CD8-positive, alpha-beta memory T cell (primary cell): ENCODE measurements at regions not wholly inside any gene's neighbourhood (a gene's known extent, or its start where the extent isn't known, plus 50 kb on each side); places are given as distances from the start of the nearest gene placed in this dataset.

Experiments used
- CTCF ChIA-PET: fragments of 350-600 bp; sonication (Branson Sonifier 250); formaldehyde crosslinking; loops from one replicate; lab custom pipeline; 2021; ENCODE audit warnings: antibody characterized with exemption; lab: Charles Lee
- POLR2A ChIA-PET: fragments of 350-600 bp; sonication (Branson Sonifier 250); formaldehyde crosslinking; loops from one replicate; lab custom pipeline; 2021; ENCODE audit warnings: antibody characterized with exemption; lab: Charles Lee
- DNase-seq, 5 donors: peaks; one replicate each; pipeline versions ENCODE4 v3.0.0 to v3.0.0-alpha.2; 2020 to 2022; ENCODE audit warnings: mixed read lengths in 1 of 5
- H3K27ac ChIP-seq: one replicate; pipeline ENCODE4 v1.7.0; 2013; ENCODE audit warnings: low read depth, mild to moderate bottlenecking, low read length, moderate library complexity
- H3K27me3 ChIP-seq: 2 replicates; pipeline ENCODE4 v1.7.0; 2013; ENCODE audit warnings: low read length, mild to moderate bottlenecking; ENCODE audit not compliant: insufficient read depth, poor library complexity, severe bottlenecking
- H3K36me3 ChIP-seq: 2 replicates; pipeline ENCODE4 v1.7.0; 2013; ENCODE audit warnings: mild to moderate bottlenecking, low read length, moderate library complexity; ENCODE audit not compliant: insufficient read depth
- H3K4me1 ChIP-seq: 2 replicates; pipeline ENCODE4 v1.7.0; 2013; ENCODE audit warnings: mild to moderate bottlenecking, low read length, moderate library complexity; ENCODE audit not compliant: insufficient read depth
- H3K4me3 ChIP-seq: 2 replicates; pipeline ENCODE4 v1.7.0; 2013; ENCODE audit warnings: mild to moderate bottlenecking, low read length
- H3K9me3 ChIP-seq: 2 replicates; pipeline ENCODE4 v1.7.0; 2013; ENCODE audit warnings: mild to moderate bottlenecking, low read length
- H3K27ac Mint-ChIP-seq, 8 donors: one replicate each; pipeline ENCODE4 v1.8.0; 2020 to 2021; ENCODE audit warnings: mixed read lengths in 8 of 8, mild to moderate bottlenecking in 6 of 8, inconsistent platforms in 3 of 8, moderate library complexity in 3 of 8
- H3K27me3 Mint-ChIP-seq, 2 donors: one replicate each; pipeline ENCODE4 v1.8.0; 2020 to 2021; ENCODE audit warnings: mixed read lengths in 2 of 2, mild to moderate bottlenecking in 1 of 2, moderate library complexity in 1 of 2
- H3K36me3 Mint-ChIP-seq, 3 donors: one replicate each; pipeline ENCODE4 v1.8.0; 2020 to 2021; ENCODE audit warnings: mixed read lengths in 3 of 3, inconsistent platforms in 1 of 3, mild to moderate bottlenecking in 1 of 3
- H3K4me1 Mint-ChIP-seq, 3 donors: one replicate each; pipeline ENCODE4 v1.8.0; 2020 to 2021; ENCODE audit warnings: mixed read lengths in 3 of 3, inconsistent platforms in 1 of 3, mild to moderate bottlenecking in 1 of 3
- H3K4me3 Mint-ChIP-seq, 7 donors: one replicate each; pipeline ENCODE4 v1.8.0; 2020 to 2021; ENCODE audit warnings: mixed read lengths in 7 of 7, mild to moderate bottlenecking in 6 of 7, moderate library complexity in 4 of 7, inconsistent platforms in 2 of 7
- H3K9me3 Mint-ChIP-seq, 5 donors: one replicate each; pipeline ENCODE4 v1.8.0; 2020 to 2022; ENCODE audit warnings: mixed read lengths in 5 of 5, mild to moderate bottlenecking in 3 of 5, moderate library complexity in 2 of 5, inconsistent platforms in 1 of 5

DNA sequence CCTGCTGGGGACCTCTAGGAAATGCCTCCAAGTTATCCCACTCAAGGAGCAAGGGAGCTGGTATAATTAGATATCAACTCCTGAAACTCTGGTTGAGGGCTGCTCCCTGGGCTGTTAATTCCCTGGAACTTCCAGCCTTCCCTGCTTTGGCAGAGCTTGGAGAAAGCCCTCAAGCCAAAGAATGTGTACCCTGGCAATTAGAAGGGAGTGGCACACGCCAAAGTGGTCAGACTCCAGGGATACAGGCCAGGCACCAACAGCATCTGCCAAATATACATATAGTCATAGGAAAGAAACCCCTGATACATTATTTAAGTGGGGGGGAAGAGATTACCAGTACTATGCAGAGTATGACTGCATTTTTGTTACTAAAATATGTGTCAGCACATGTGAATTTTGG lies 616.8 kb downstream of the BCOR start:
- no peak overlapping the region for H3K4me3 ChIP-seq
- ChIA-PET CTCF (no interaction called here), POLR2A (no interaction called here)
- peaks cover 0 to 6% of the 10 kb centered on the region in 2 donors for H3K27me3 Mint-ChIP-seq
- H3K36me3 Mint-ChIP-seq: no peaks in the 10 kb centered on the region
- peaks cover 0 to 6% (median 0%) of the 10 kb centered on the region in 3 donors for H3K4me1 Mint-ChIP-seq
- no peak overlapping the region for H3K4me3 Mint-ChIP-seq
- no peak overlapping the region for H3K27ac Mint-ChIP-seq
- no peaks in the 10 kb centered on the region for H3K27me3 ChIP-seq
- no peak overlapping the region for H3K27ac ChIP-seq
- no peaks in the 10 kb centered on the region for H3K36me3 ChIP-seq
- no peaks in the 10 kb centered on the region for H3K9me3 ChIP-seq
- DNase-seq: no peak
- no peaks in the 10 kb centered on the region for H3K4me1 ChIP-seq
- peaks cover 0 to 2% (median 0%) of the 10 kb centered on the region in 5 donors for H3K9me3 Mint-ChIP-seq

- Mint-ChIP-seq H3K27me3 (peaks cover 0 to 4% of the 10 kb centered on the region in 2 donors), H3K36me3 (no peaks in the 10 kb centered on the region), H3K9me3 (no peaks in the 10 kb centered on the region), H3K4me1 (peaks cover 0 to 6% (median 0%) of the 10 kb centered on the region in 3 donors), H3K4me3 (no peak overlapping the region), H3K27ac (no peak overlapping the region)
- no peak for DNase-seq
- no peak overlapping the region for H3K4me3 ChIP-seq
- no peak overlapping the region for H3K27ac ChIP-seq
- H3K9me3 ChIP-seq: no peaks in the 10 kb centered on the region
- no peaks in the 10 kb centered on the region for H3K27me3 ChIP-seq
- ChIA-PET POLR2A (no interaction called here), CTCF (no interaction called here)
- H3K36me3 ChIP-seq: no peaks in the 10 kb centered on the region
- H3K4me1 ChIP-seq: no peaks in the 10 kb centered on the region
Measured at GRCh38 chrX:39481621-39482020, 616.1 kb downstream of the BCOR start.

DNA sequence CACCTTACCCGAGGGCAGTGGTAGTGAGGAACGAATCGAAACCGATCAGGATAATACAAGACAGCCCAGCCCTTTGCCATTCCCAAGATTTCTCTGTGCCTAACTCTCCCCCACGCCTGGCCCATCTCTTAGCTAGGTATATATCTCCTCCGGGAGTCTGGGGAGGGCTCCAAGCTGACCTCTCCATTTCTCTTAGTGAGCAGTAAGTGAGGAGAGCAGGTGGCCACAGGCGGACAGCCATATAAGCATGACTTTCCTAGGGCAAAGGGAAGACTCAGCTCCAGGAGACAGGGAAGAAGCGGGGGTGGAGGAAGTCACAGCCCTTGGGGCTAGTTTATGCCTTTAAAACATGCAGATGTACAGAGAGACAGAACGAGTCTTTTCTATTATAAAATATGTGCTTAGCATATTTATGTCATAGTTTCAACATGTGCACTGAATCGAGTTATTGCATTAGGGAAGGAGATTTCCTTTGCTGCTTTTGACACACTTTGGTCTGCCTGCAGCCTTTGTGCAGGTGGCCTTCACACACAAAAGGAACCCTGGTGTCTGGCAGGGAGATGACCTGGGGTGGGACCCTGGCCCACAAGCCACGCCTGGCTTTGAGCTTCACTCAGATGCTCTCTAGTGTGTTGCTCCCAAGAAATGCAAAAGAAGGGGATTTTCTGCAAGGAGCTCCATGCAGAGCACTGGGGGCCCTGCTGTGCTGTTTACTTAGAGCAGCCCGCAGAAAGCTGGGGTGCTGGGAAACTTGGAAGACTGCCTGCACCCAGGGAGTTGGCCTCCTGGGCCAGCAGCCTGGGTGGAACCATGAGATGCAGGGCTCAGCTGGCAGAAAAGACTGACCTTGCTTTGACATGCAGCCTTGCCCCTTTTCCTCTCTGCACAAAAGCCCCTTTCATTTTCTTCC lies 613.3 kb downstream of the BCOR start:
- Mint-ChIP-seq H3K9me3 (no peaks in the 10 kb centered on the region), H3K27ac (no peak overlapping the region), H3K4me1 (no peaks in the 10 kb centered on the region), H3K4me3 (no peak overlapping the region), H3K27me3 (peaks cover 0 to 10% of the 10 kb centered on the region in 2 donors), H3K36me3 (no peaks in the 10 kb centered on the region)
- Histone ChIP-seq H3K36me3 (no peaks in the 10 kb centered on the region), H3K4me3 (no peak overlapping the region), H3K9me3 (no peaks in the 10 kb centered on the region), H3K27me3 (no peaks in the 10 kb centered on the region), H3K4me1 (no peaks in the 10 kb centered on the region), H3K27ac (no peak overlapping the region)
- CTCF ChIA-PET: no interaction called here
- no peak for DNase-seq
- POLR2A ChIA-PET: no interaction called here

- Mint-ChIP-seq H3K4me1 (peaks cover 10 to 13% (median 12%) of the 10 kb centered on the region in 3 donors), H3K9me3 (no peaks in the 10 kb centered on the region), H3K27ac (no peak overlapping the region), H3K4me3 (no peak overlapping the region), H3K27me3 (peaks cover 0 to 10% of the 10 kb centered on the region in 2 donors), H3K36me3 (no peaks in the 10 kb centered on the region)
- ChIA-PET POLR2A (no interaction called here), CTCF (no interaction called here)
- Histone ChIP-seq H3K4me1 (peaks cover 16% of the 10 kb centered on the region), H3K27me3 (no peaks in the 10 kb centered on the region), H3K36me3 (no peaks in the 10 kb centered on the region), H3K27ac (no peak overlapping the region), H3K9me3 (no peaks in the 10 kb centered on the region), H3K4me3 (no peak overlapping the region)
- no peak for DNase-seq
Measured at GRCh38 chrX:39487166-39487968, 610.4 kb downstream of the BCOR start.

GRCh38 chrX:39487969-39488330 lies 609.8 kb downstream of the BCOR start:
- H3K4me1 ChIP-seq: peaks cover 16% of the 10 kb centered on the region
- Mint-ChIP-seq H3K27ac (no peak overlapping the region), H3K27me3 (peaks cover 0 to 10% of the 10 kb centered on the region in 2 donors), H3K4me1 (peaks cover 10 to 18% (median 16%) of the 10 kb centered on the region in 3 donors), H3K9me3 (no peaks in the 10 kb centered on the region), H3K36me3 (no peaks in the 10 kb centered on the region), H3K4me3 (no peak overlapping the region)
- ChIA-PET CTCF (no interaction called here), POLR2A (no interaction called here)
- H3K27ac ChIP-seq: no peak overlapping the region
- DNase-seq: no peak
- H3K27me3 ChIP-seq: no peaks in the 10 kb centered on the region
- H3K36me3 ChIP-seq: no peaks in the 10 kb centered on the region
- no peak overlapping the region for H3K4me3 ChIP-seq
- H3K9me3 ChIP-seq: no peaks in the 10 kb centered on the region

GRCh38 chrX:39491548-39492297 lies 606.0 kb downstream of the BCOR start:
- Histone ChIP-seq H3K27me3 (no peaks in the 10 kb centered on the region), H3K27ac (no peak overlapping the region), H3K36me3 (no peaks in the 10 kb centered on the region), H3K9me3 (no peaks in the 10 kb centered on the region), H3K4me3 (peak overlapping the region; percentile 38), H3K4me1 (peaks cover 16% of the 10 kb centered on the region)
- H3K27ac Mint-ChIP-seq: peak overlapping the region in 5 of 8 donors; percentile 6 to 76 (median 31)
- ChIA-PET CTCF (no interaction called here), POLR2A (no interaction called here)
- H3K27me3 Mint-ChIP-seq: peaks cover 0 to 9% of the 10 kb centered on the region in 2 donors
- H3K4me1 Mint-ChIP-seq: peaks cover 10 to 20% (median 18%) of the 10 kb centered on the region in 3 donors
- H3K4me3 Mint-ChIP-seq: peak overlapping the region in 6 of 7 donors; percentile 9 to 69 (median 52)
- no peaks in the 10 kb centered on the region for H3K36me3 Mint-ChIP-seq
- no peaks in the 10 kb centered on the region for H3K9me3 Mint-ChIP-seq
- peak in 4 of 5 donors; percentile 4 to 56 (median 30) for DNase-seq

GRCh38 chrX:39492497-39493162 lies 605.1 kb downstream of the BCOR start:
- ChIA-PET CTCF (no interaction called here), POLR2A (no interaction called here)
- Mint-ChIP-seq H3K4me3 (peak overlapping the region in 1 of 7 donors; percentile 51), H3K4me1 (peaks cover 10 to 20% (median 18%) of the 10 kb centered on the region in 3 donors), H3K9me3 (no peaks in the 10 kb centered on the region), H3K27ac (peak overlapping the region in 1 of 8 donors; percentile 20), H3K27me3 (peaks cover 0 to 10% of the 10 kb centered on the region in 2 donors), H3K36me3 (no peaks in the 10 kb centered on the region)
- no peaks in the 10 kb centered on the region for H3K9me3 ChIP-seq
- no peaks in the 10 kb centered on the region for H3K27me3 ChIP-seq
- no peaks in the 10 kb centered on the region for H3K36me3 ChIP-seq
- no peak overlapping the region for H3K4me3 ChIP-seq
- H3K27ac ChIP-seq: no peak overlapping the region
- DNase-seq: no peak
- peaks cover 16% of the 10 kb centered on the region for H3K4me1 ChIP-seq
